A549 (cell line): ENCODE measurements at regions not wholly inside any gene's neighbourhood (a gene's known extent, or its start where the extent isn't known, plus 50 kb on each side); places are given as distances from the start of the nearest gene placed in this dataset.
A peak's percentile ranks its signal among the peaks of the same experiment; 100 is the strongest.

Experiments used
- ATAC-seq, 2 experiments: fragments of 200-7000 bp in 1 of 2; fragments of >200 bp in 1 of 2; cut with Nextera tagmentation in 1 of 2; cut with Tn5 transposase in 1 of 2; 3 replicates each; pipeline versions ENCODE4 v1.8.0 to v1.9.1; 2018 to 2020; ENCODE audit warnings: mild to moderate bottlenecking in 1 of 2, moderate library complexity in 1 of 2
- CTCF ChIA-PET: fragments of 300-600 bp; sonication (Branson Sonifier 250); formaldehyde crosslinking; extraction: SDS; loops from one replicate; lab custom pipeline; 2021; ENCODE audit warnings: antibody characterized with exemption, inconsistent platforms; lab: Yijun Ruan, JAX
- POLR2A ChIA-PET: fragments of 350-600 bp; formaldehyde crosslinking; extraction: SDS; loops from one replicate; lab custom pipeline; 2021; ENCODE audit warnings: antibody characterized with exemption, inconsistent platforms; lab: Yijun Ruan, JAX
- DNase-seq, 2 experiments: peaks; one replicate each; pipeline versions ENCODE4 v3.0.0 to v3.0.0-alpha.2; 2011 to 2016; ENCODE audit warnings: low read depth in 1 of 2, low spot score in 1 of 2
- FAIRE-seq: peaks from 2 replicates; lab custom pipeline; 2011; peaks lifted over from hg19 to GRCh38; lab: Jason Lieb, UNC
- H3K27ac ChIP-seq, 2 experiments: fragments of >200 bp; sonication (Bioruptor Twin); formaldehyde crosslinking; 3 replicates each; pipeline ENCODE4 v1.5.1; 2016 to 2017
- H3K4me1 ChIP-seq: fragments of >200 bp; sonication (Bioruptor Twin); formaldehyde crosslinking; 3 replicates; pipeline ENCODE4 v1.6.1; 2016
- H3K4me2 ChIP-seq: fragments of >200 bp; sonication (Bioruptor Twin); formaldehyde crosslinking; 3 replicates; pipeline ENCODE4 v1.6.1; 2016
- H3K4me3 ChIP-seq: fragments of >200 bp; sonication (Bioruptor Twin); formaldehyde crosslinking; 3 replicates; pipeline ENCODE4 v1.5.1; 2016
- H3K9me3 ChIP-seq: fragments of >200 bp; sonication (Bioruptor Twin); formaldehyde crosslinking; 3 replicates; pipeline ENCODE4 v1.6.1; 2016
- BHLHE40 ChIP-seq: IDR thresholded peaks from 2 replicates; pipeline ENCODE4 v1.6.1; 2012; ENCODE audit warnings: low read depth, low read length, inconsistent platforms
- CBX8 ChIP-seq: fragments of 200-600 bp; sonication (generic); IDR thresholded peaks from 2 replicates; pipeline ENCODE4 v1.6.1; 2016
- E2F6 ChIP-seq: IDR thresholded peaks from 2 replicates; pipeline ENCODE4 v1.6.1; 2012; ENCODE audit warnings: low read depth, borderline replicate concordance
- EHF ChIP-seq: fragments of 250-450 bp; sonication (Bioruptor Pico); IDR thresholded peaks from 2 replicates; pipeline ENCODE4 v1.5.0; 2020; ENCODE audit warnings: mild to moderate bottlenecking
- EP300 ChIP-seq, 2 experiments: fragments of >200 bp; sonication (Bioruptor Twin); formaldehyde crosslinking; IDR thresholded peaks; 2 replicates in 1 of 2; 3 replicates in 1 of 2; pipeline ENCODE4 v1.6.1; 2016 to 2017
- FOSB ChIP-seq: fragments of 250-450 bp; sonication (Bioruptor Pico); IDR thresholded peaks from 2 replicates; pipeline ENCODE4 v1.5.0; 2020; ENCODE audit warnings: mild to moderate bottlenecking, moderate library complexity
- FOSL2 ChIP-seq, 2 experiments: fragments of 450-650 bp in 1 of 2; fragments of >200 bp in 1 of 2; sonication (Bioruptor Twin) in 1 of 2; formaldehyde crosslinking; IDR thresholded peaks; 2 replicates each; pipeline versions ENCODE4 v1.5.0 to v1.6.1; 2016 to 2020; ENCODE audit warnings: mild to moderate bottlenecking in 1 of 2, moderate library complexity in 1 of 2
- HES2 ChIP-seq: fragments of >200 bp; sonication (Bioruptor Twin); formaldehyde crosslinking; IDR thresholded peaks from 2 replicates; pipeline ENCODE4 v1.6.1; 2016
- HOXA7 ChIP-seq: fragments of 250-450 bp; sonication (Bioruptor Pico); IDR thresholded peaks from 2 replicates; pipeline ENCODE4 v1.5.0; 2020; ENCODE audit warnings: mild to moderate bottlenecking, moderate library complexity
- HOXB5 ChIP-seq: fragments of 250-450 bp; sonication (Bioruptor Pico); IDR thresholded peaks from 2 replicates; pipeline ENCODE4 v1.5.0; 2020; ENCODE audit warnings: mild to moderate bottlenecking, moderate library complexity
- JUNB ChIP-seq: fragments of >200 bp; sonication (Bioruptor Twin); formaldehyde crosslinking; IDR thresholded peaks from 2 replicates; pipeline ENCODE4 v1.6.1; 2016
- MAZ ChIP-seq: fragments of 150-350 bp; IDR thresholded peaks from 2 replicates; pipeline ENCODE4 v1.6.1; 2014; ENCODE audit warnings: antibody characterized with exemption, low read depth, low read length, borderline replicate concordance
- NR3C1 ChIP-seq: fragments of >200 bp; sonication (Bioruptor Twin); formaldehyde crosslinking; IDR thresholded peaks from 3 replicates; pipeline ENCODE4 v1.6.1; 2017
- PBX3 ChIP-seq: IDR thresholded peaks from 2 replicates; pipeline ENCODE4 v1.6.1; 2012
- PHF8 ChIP-seq: fragments of 200-600 bp; sonication (generic); IDR thresholded peaks from 2 replicates; pipeline ENCODE4 v1.6.1; 2016; ENCODE audit warnings: low read depth, mild to moderate bottlenecking, antibody characterized with exemption, moderate library complexity, borderline replicate concordance
- POLR2A ChIP-seq: IDR thresholded peaks from 2 replicates; pipeline ENCODE4 v1.6.1; 2012; ENCODE audit warnings: mild to moderate bottlenecking, low read length
- POLR2AphosphoS2 ChIP-seq: conservative IDR thresholded peaks from 2 replicates; pipeline ENCODE4 v1.6.1; 2012; ENCODE audit warnings: low read length, improper control_type of control experiment, inconsistent platforms
- RAD21 ChIP-seq, 2 experiments: fragments of >200 bp in 1 of 2; sonication (Bioruptor Twin) in 1 of 2; formaldehyde crosslinking in 1 of 2; IDR thresholded peaks in 1 of 2; conservative IDR thresholded peaks in 1 of 2; 2 replicates in 1 of 2; 3 replicates in 1 of 2; pipeline ENCODE4 v1.6.1; 2012 to 2018; ENCODE audit warnings: inconsistent platforms in 1 of 2
- RCOR1 ChIP-seq: fragments of 150-350 bp; IDR thresholded peaks from 2 replicates; pipeline ENCODE4 v1.6.1; 2014; ENCODE audit warnings: antibody characterized with exemption, low read length, low read depth
- RFX5 ChIP-seq: fragments of 450-650 bp; IDR thresholded peaks from 2 replicates; pipeline ENCODE4 v1.7.1; 2014; ENCODE audit warnings: antibody characterized with exemption, mild to moderate bottlenecking, moderate library complexity
- RNF2 ChIP-seq: fragments of 200-600 bp; sonication (generic); IDR thresholded peaks from 2 replicates; pipeline ENCODE4 v1.6.1; 2016; ENCODE audit warnings: low read depth, mild to moderate bottlenecking, antibody characterized with exemption, moderate library complexity, borderline replicate concordance
- ZC3H11A ChIP-seq: fragments of 450-650 bp; IDR thresholded peaks from 2 replicates; pipeline ENCODE4 v1.6.1; 2014; ENCODE audit warnings: antibody characterized with exemption, mild to moderate bottlenecking
- WGBS: methylation state at CpG from one replicate; pipeline ENCODE4 v1.1.6; 2017; ENCODE audit errors: missing lambda C conversion rate; 5-methylcytosine and 5-hydroxymethylcytosine counted together
- TF ChIP-seq, protein P1 (sequence below): fragments of 250-450 bp; sonication (Bioruptor Pico); IDR thresholded peaks from 2 replicates; pipeline ENCODE4 v1.5.0; 2021; ENCODE audit warnings: mild to moderate bottlenecking, moderate library complexity, borderline replicate concordance
- TF ChIP-seq, protein P2 (sequence below): IDR thresholded peaks from 2 replicates; pipeline ENCODE4 v1.6.1; 2012

GRCh38 chr1:209382231-209383100 lies 201.0 kb upstream of the CAMK1G start:
- TF ChIP-seq EP300 (IDR thresholded peaks at IDR 0.05) (no peak), E2F6 (no peak), HOXA7 (CRISPR knock-in tag) (no peak), HES2 (no peak), FOSL2 (IDR thresholded peaks at IDR 0.05) (no peak), FOSL2 (CRISPR knock-in tag; IDR thresholded peaks at IDR 0.05) (no peak), POLR2AphosphoS2 (no peak), RCOR1 (no peak), NR3C1 (no peak)
- no peaks in the 10 kb centered on the region for H3K9me3 ChIP-seq
- ChIA-PET POLR2A (no interaction called here), CTCF (no interaction called here)
- no peak overlapping the region for H3K4me3 ChIP-seq
- H3K27ac ChIP-seq: no peak overlapping the region
- DNase-seq (no peak), FAIRE-seq (peak; percentile 91), ATAC-seq (no peak)
- WGBS: 79% methylated on average over 3 of the region's 3 CpGs
- H3K4me1 ChIP-seq: no peaks in the 10 kb centered on the region
- H3K4me2 ChIP-seq: no peak overlapping the region

- POLR2A ChIA-PET: no interaction called here
- H3K4me1 ChIP-seq: peaks cover 6% of the 10 kb centered on the region; the same call in 2 of the 3 replicates
- CTCF ChIA-PET: interaction anchor here (0.9 to 1.7 kb wide), 2 partner anchors 30 to 52 kb away, joined by 3 to 4 read pairs; no protein-coding TSS in a partner anchor
- ATAC-seq (no peak), FAIRE-seq (no peak), DNase-seq (no peak)
- 84% methylated on average over 4 of the region's 4 CpGs for WGBS
- H3K4me3 ChIP-seq: no peak overlapping the region
- H3K9me3 ChIP-seq: no peaks in the 10 kb centered on the region
- H3K4me2 ChIP-seq: peak overlapping the region; percentile 24; the same call in 1 of the 3 replicates
- TF ChIP-seq EHF (CRISPR knock-in tag) (no peak), HOXB5 (CRISPR knock-in tag) (no peak), POLR2A (no peak), BHLHE40 (no peak), RAD21 (conservative IDR thresholded peaks at IDR 0.05 in 1 of 2, IDR thresholded peaks at IDR 0.05 in 1 of 2) (no peak), PHF8 (no peak), CBX8 (no peak), FOSB (CRISPR knock-in tag) (no peak), JUNB (no peak), RNF2 (no peak), ZC3H11A (no peak), RFX5 (no peak), PBX3 (no peak), E2F6 (no peak), MAZ (no peak)
- TF ChIP-seq, protein P1, sequence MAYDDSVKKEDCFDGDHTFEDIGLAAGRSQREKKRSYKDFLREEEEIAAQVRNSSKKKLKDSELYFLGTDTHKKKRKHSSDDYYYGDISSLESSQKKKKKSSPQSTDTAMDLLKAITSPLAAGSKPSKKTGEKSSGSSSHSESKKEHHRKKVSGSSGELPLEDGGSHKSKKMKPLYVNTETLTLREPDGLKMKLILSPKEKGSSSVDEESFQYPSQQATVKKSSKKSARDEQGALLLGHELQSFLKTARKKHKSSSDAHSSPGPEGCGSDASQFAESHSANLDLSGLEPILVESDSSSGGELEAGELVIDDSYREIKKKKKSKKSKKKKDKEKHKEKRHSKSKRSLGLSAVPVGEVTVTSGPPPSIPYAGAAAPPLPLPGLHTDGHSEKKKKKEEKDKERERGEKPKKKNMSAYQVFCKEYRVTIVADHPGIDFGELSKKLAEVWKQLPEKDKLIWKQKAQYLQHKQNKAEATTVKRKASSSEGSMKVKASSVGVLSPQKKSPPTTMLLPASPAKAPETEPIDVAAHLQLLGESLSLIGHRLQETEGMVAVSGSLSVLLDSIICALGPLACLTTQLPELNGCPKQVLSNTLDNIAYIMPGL (CRISPR knock-in tag): no peak
- TF ChIP-seq, protein P2, sequence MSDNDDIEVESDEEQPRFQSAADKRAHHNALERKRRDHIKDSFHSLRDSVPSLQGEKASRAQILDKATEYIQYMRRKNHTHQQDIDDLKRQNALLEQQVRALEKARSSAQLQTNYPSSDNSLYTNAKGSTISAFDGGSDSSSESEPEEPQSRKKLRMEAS: no peak
- 0 out of 6 replicates have a peak overlapping the region, but pooled peaks of 1 of the 2 experiments have one; percentile 8 for H3K27ac ChIP-seq
Observed at GRCh38 chr1:209383422-209383821, 200.1 kb upstream of the CAMK1G start.
